GM19023 (cell line): ENCODE measurements at regions not wholly inside any gene's neighbourhood (a gene's known extent, or its start where the extent isn't known, plus 50 kb on each side); places are given as distances from the start of the nearest gene placed in this dataset.

Experiments
- ATAC-seq: cut with Tn5 transposase; IDR thresholded peaks from one replicate; pipeline ENCODE4 v1.9.1; 2021; ENCODE audit warnings: mild to moderate bottlenecking, moderate library complexity; ENCODE audit not compliant: unreplicated experiment

DNA sequence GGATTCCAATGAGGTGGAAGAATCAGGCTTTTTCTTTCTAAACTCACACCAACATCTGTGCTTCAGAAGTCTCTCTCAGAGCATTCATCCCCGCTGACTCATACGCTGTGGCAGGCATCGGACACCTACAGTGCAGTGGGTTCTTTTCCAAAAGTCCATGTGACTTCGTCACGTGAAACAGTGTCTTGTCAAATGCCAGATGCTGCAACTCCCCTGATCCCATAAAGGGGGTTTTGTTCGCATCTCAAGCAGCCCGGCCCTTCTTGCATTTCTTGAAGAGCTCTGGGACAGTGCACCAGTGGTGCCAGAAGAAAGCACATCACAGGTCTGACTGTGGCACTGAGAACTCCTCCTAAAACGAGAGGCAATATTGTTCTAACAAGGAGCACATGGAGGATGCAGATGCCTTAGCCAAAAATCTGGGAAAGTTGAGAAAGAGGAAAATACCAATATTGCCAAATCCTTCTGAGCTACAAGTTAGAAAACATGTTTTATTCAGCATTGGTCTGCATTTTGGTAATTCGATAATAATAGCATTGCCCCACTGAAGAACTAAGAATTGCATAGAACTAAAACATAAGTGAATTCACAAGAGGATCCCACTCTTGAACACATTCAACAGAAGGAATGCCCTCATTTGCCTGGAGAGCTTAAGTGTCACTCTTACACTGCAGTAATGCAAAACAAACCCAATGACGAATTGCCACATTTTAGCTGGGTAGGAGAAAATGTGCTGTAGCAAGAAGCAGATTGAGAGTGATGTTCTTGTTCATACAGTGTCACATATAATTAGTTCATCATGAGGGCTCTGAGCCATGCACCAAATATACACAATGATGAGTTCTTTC lies 204.4 kb downstream of the CXCL12 start:
- no peak for ATAC-seq

DNA sequence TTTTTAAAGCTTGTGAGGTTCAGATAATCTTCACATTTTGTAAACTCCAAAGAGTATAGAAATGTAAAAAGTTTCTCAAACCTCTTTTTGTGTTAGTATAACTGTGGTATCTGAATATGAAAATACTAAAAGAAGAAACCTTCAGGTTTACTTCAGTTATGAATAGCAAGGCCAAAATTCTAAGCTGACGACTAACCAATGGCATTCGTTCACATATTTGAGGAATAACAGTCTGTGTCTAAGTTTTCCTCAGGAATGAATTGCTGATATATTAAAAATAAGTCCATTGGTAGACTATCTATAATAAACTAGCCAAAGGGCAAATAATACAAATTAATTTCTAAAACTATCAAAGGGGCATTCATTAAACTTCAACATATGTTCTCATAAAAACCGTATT lies 206.0 kb downstream of the CXCL12 start:
- no peak for ATAC-seq

DNA sequence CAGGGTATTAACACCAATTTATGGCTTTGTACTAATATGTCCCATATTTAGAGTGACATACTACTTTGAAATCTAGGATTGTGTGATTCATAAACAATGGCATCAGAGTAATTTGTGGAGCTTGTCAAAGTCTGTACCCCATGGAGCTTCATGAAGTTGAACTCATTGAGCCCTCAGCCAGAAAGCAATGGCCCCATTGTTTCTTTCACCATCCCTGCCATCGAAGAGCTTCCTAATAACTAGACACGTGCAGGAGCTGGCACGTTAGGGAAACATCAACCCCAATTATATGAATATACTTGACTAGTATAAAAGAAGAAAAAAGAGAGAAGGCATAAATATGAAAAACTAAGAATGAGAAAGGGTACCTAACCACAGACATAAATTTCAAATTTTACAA lies 206.6 kb downstream of the CXCL12 start:
- no peak for ATAC-seq

DNA sequence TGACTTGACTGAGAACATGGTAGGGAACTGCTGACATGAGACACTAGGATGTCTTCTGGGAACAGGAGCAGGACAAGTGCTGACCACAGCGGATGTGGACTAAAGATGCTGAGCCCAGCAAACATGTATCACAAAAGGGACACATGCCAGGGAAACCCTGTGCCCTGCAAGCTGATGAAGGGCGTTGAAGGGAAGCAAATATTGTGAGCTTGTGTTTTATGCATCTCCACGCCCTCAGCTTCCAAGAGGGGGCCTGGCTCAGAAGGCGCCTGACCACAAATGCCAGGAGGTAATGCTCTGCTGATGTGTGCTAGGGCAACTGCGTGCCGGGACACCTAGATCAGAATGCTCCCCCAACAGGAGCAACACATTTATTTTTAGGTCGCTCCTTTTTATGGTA lies 207.3 kb downstream of the CXCL12 start:
- ATAC-seq = no peak

DNA sequence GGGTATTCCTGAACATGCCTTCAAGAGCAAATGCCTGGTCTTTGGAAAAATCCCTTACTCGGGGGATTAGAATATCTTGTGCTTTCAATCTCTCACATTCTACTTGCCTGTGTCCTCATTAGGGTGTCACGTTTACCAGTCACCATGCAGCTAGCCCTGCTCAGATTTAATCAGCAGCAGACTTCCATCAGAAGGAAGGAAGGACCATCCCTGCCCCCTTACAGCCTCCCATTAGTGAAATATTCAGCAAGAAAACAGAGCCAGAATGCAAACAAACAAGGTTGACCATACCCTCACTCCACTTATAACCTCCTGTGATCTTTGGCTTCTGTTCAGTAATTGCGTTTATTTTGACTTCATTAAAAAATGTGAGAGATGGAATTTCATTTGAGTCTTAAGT lies 208.6 kb downstream of the CXCL12 start:
- no peak for ATAC-seq

DNA sequence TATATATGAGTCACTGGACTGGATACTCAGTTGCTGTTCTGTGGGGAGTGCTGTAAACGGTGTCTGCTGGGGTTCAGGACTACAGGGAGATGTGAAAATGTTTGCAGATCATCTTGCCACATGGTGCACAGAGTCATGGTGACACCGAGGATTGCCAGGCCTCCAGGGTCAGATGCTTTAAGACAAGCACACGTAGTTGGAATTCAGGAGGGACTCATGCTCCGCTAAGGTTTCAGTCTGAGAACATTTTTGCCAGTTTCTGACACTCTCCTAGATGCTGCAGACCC lies 211.3 kb downstream of the CXCL12 start:
- ATAC-seq = no peak

DNA sequence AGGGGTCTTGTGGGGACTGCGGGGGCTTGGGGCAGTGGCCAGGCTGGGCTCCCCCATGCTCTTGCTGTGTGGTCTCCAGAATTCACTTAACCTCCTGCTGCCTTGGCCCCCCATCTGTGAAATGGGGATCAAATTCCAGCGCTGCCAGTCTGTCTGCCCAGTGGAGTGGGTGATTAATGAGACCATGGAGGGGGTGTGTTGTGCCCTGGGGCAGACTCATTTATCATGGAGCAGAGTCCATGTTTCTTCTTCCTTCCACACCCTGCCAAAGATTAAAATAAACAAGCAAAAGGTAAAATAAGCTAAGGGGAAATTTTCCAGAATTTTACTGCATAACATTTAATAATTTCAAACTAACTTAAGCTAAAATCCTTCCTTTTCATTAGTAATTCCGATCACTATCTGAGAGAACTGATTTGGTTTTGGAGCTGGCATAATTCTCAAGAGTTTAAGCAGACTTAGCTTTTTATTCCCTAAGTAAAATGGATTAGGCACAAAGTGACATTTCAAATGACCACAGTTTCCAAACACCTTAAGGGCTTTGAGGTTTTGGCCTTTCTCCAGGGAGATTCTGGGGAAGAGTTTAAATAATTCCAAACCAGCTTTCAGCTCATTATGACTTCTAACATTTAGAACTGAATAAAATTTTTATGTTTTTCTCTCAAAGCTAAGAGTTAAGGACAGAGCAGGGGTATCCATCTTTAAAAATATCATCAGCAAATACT lies 211.9 kb downstream of the CXCL12 start:
- no peak for ATAC-seq

DNA sequence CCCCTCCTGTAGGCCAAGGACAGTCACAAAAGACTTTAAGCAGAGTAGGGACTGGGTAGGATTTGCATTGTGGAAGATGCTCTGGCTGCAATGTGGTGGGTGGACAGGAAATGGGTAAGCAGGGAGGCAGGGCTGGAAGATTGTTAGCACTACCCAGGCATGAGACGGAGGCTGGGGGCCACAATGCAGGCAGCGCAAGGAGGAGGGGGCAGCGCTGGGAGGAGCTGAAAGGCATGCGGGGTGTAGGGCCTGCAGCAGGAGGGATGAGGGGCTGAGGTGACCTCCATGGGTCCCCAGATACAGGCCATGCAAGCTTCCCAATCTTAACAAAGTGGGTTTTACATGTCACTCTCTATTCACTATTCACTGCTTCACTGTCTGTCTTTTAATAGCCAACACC lies 213.1 kb downstream of the CXCL12 start:
- ATAC-seq = no peak

DNA sequence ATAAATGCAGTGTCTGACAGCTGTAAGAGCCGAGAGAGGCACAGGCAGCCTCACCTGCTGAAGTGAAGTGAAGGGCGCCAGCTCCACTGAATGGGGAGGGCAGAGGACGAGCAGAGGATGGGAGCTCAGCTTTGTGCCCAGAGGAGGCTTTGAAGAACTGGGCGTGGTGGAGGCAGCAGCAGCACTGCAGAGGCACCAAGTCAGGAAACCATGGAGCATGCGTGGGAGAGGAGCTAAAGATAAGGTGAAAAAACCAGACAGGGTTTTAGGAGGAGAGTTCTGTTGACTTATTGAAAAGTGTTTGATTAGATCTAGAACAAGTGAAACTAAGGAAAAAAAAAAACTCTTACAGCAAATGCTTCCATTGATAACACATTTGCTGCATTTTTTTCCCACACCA lies 216.4 kb downstream of the CXCL12 start:
- no peak for ATAC-seq

DNA sequence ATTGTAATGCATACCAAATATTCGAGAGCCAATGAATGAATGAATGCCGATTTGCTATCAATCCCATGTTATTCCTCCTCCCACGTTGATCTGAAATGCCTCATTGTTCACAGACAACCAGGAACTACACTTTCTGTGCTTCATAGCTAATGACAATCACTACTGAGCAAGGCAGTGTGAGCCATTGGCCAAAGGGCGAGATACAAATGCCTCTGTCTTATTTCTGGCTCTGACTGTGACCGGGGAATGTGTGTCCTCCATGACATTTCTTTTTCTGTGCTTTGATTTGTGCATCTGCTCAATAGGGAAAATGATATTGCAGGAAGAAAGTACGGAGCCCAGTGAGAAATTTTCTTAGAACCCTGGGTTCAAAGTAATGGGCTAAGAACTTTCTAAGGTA lies 217.1 kb downstream of the CXCL12 start:
- ATAC-seq = no peak

DNA sequence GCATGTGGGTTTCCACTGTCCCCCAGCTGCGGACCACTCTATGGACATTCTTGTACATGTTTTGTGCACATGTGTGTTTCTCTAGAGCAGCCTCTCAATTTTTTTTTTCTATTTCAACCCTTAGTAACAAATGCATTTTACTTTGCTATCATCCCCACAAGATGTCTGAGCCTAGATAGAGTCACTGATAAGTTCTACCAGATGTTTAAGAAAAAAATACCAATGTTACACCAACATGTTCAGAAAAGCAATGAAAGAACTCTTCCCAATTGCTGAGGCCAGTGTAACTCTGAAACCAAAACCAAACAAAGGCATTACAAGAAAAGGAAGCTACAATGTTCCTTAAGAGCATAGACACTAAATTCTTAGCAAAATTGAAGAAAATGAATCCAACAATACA lies 218.5 kb downstream of the CXCL12 start:
- ATAC-seq = no peak

DNA sequence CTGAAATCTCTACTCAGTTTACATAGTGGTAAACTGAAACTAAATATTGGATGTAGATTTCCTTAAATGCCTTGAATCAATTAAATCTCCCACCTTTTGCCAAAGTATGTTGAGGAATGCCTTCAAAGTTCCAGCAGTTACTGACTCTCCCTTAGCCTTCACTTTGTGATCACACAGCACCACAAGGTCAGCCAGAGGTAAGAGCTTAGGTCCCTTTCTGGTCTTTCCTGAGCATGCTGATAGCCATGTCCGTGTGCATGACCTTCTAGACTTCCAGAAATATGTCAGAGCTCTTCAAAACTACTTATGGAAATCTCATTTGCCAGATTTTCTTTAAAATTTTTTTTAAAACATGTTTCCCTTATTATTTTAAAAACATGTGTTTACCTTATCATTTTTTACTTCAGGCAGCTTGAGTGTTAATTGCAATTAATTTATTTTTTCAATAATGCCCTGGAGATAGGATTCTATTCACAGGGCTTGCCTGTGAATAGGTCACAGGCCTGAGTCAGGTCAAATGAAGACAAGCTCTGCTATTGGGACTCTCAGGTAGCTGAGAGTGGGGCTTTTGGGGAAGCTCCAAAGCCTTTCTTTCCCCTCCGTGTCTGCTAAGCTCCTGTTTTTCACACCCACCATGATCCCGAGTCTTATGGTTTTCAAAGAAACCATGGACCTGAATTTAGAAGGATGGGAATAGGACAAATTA lies 220.5 kb downstream of the CXCL12 start:
- ATAC-seq = no peak

DNA sequence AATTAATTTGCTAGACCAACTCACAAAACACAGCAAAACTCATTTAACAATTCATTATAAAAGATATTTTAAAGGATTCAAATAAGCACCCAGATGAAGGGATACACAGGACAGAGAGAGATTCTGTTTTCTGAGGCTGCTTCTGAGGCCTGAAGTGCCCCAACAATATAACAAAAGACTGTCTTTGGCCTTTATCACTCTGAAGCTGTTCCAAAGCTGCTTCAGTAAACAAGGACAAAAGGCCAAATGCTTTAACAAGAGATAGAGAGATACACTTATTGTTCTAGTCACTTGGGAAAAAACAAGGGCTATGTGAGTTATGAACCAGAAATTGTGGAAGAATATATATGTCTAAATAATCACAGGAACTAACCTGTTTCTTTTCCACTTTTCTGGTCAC lies 223.7 kb downstream of the CXCL12 start:
- ATAC-seq = no peak

DNA sequence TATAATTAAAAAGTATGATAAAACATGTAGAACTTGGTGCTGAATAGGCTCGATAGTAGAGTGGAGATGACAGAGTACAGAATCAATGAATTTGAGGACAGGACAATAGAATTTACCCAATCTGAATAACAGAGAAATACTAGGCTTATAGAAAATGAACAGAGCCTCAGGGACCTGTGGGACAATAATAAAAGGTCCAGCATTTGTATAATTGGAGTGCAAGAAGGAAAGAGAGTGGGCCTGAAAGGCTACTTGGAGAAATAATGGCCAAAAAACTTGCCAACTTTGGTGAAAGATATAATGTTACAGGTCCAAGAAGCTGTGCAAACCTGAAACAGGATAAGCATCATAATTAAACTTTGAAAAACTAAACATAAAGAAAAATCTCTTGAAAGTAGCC lies 227.3 kb downstream of the CXCL12 start:
- ATAC-seq = no peak

DNA sequence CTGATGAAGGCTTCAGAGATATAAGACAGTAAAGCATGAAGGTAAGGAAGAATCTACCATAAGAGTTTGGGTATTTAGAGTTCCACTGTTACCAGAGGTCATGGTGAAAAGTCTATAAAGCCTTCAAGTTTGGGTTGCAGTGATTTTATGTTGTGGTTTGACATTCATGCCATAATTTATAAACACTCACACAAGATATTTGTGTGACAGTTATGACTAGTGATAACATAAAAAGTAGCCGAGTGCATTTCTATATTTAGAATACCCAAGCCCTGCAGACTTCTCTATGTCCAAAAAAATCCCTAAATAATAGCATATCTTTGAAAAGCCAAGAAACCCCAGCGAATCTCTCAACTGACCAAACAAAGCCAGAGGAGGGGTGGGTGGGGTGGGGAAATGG lies 229.9 kb downstream of the CXCL12 start:
- ATAC-seq = no peak

DNA sequence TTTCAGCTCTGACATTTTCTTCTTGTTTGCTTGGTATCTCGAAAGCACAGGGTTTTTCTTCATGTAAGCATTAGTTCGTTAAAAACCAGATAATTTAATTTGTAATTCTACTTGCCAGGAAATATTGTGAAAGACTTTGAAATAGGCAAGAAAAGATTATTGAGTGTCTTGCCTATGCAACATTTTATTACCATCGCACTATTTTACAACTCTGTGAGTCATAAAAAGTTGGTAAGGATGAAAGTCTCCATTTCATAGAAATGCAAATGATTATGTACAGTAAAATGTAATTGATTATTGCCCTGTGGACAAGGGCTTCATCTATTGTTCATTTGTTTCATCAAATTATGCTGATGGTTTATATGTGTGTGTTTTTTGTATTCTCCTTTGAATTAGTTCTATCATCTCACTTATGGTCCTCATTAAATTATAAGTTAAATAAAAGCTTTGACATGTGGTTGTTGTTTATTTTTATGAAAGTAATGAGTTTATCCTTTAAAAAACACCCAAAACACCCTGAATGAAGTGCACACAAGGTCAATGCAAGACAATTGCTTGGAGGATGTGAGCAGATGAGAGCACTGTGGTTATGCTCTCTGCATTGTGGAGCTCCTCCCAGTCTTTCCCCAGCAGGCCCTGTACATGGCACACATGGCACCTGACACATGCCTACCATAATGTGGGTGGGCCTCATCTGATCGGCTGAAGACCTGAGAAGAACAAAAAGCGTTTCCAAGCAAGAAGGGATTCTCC lies 230.8 kb downstream of the CXCL12 start:
- no peak for ATAC-seq

DNA sequence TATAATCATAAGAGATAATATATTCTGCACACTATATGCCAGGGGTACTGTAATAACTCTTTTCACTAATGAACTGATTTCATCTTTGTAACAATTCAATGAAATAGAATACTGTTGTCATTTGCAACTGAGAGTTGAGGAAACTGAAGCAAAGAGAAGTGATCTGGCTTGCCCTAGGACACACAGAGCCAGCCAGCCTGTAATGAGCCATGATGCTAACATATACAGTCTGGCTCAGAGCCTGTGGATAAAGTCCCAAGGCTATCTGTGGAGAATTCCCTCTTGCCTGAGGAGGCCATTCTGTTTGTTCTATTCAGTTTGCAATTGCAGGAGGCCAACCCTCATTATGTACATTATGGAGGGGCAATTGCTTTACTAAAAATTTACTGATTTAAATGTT lies 241.3 kb downstream of the CXCL12 start:
- ATAC-seq = no peak

DNA sequence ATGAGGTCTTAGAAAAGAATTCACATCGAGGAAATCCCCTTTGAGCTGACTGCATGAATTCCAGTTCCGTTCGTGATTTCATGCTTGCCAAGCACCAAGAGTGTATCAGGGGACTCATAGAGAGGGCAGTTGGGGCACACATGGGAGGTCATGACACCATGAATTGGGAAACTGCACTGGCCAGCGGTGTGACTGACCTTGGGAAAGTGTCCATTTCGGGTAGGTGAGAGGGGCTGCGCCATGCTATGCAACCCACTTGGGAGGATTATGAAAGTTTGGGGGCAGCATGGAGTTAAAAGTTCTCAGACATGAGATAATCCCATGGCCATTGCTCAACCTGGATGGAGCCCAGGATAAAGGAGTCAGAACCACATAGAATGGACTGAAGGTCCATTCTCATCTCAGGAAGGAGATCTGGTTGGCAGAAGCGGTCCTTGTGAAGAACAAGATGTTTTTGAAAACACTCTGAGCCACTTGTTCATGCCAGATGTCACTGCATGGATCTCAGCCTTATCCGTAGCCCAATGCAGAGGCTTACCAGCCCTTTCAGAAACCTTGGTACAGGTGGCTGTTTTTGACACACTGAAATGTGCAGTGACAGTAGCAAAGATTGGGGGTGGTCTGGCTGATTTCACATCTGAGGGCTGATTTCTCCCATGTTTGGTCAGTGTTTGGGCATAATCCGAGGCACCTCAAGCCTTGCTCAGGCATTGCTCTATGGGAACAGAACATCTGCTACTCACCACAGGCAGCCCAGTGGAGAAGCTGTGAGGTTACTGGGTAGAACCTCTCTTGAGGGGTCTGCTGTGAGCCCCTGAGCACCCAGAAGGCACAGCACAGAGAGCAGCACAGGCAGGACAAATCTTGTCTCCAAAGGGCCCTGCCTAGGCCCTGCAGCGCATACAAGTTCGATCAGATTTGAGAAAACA lies 252.3 kb downstream of the CXCL12 start:
- no peak for ATAC-seq

DNA sequence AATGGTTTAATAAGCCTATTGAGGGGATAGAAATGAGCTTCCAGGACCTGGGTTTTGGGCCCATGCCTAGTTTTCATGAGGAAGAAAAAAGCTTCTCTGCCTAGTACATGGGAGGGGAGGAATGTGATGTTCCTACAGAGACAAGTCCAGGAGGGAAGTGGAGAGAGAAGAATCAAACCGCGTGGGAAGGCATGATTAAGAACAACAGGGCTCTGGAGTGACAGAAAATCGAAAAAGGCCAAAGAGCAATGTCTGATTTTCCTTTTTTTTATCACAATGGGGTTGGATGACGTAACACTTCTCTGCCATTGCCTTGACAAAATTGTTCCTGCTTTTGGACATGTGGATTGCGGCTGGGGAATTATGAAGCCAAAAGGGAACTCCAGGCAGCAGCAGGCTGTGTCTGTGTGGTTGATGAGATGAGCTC lies 258.6 kb downstream of the CXCL12 start:
- ATAC-seq = no peak

DNA sequence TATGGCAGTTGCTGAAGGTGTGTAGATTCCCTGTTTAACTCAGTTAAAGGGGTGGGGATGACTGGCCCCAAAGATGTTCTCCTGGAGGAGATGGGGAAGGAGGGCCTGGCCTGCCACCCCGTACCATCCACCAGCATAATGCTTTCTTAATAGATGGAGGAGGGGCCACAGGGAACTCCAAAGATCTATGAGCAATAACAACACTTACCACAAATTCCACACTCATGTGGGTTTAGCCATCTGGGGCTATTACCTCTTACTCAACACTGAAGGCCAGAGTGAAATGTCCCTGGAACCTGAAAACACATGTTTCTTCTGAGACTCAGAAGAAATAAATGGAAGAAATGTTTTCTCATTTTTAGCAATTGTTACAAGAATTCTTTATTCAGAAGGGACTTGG lies 259.0 kb downstream of the CXCL12 start:
- ATAC-seq = no peak
